Endodermal cell (in vitro differentiated cells): ENCODE measurements at regions not wholly inside any gene's neighbourhood (a gene's known extent, or its start where the extent isn't known, plus 50 kb on each side); places are given as distances from the start of the nearest gene placed in this dataset.

ENCODE experiments used
- DNase-seq: peaks from one replicate; pipeline ENCODE4 v3.0.0-alpha.2; 2017
- H3K27ac ChIP-seq: 2 replicates; pipeline ENCODE4 v1.5.1; 2013; ENCODE audit warnings: mild to moderate bottlenecking, low read depth, low read length, moderate library complexity
- H3K27me3 ChIP-seq: 2 replicates; pipeline ENCODE4 v1.6.1; 2013; ENCODE audit warnings: mild to moderate bottlenecking, low read length, moderate library complexity; ENCODE audit not compliant: insufficient read depth, control insufficient read depth, poor library complexity, severe bottlenecking
- H3K36me3 ChIP-seq: 2 replicates; pipeline ENCODE4 v1.7.0; 2013; ENCODE audit warnings: mild to moderate bottlenecking, low read length, moderate library complexity; ENCODE audit not compliant: control insufficient read depth, insufficient read depth
- H3K4me1 ChIP-seq: one replicate; pipeline ENCODE4 v1.7.0; 2013; ENCODE audit warnings: low read length; ENCODE audit not compliant: control insufficient read depth, insufficient read depth
- H3K4me3 ChIP-seq: 2 replicates; pipeline ENCODE4 v1.5.1; 2013; ENCODE audit warnings: mild to moderate bottlenecking, low read length, moderate library complexity
- H3K9ac ChIP-seq: 2 replicates; pipeline ENCODE4 v1.6.1; 2013; ENCODE audit warnings: mild to moderate bottlenecking, low read length, moderate library complexity; ENCODE audit not compliant: poor library complexity, severe bottlenecking; ENCODE audit errors: extremely low read depth
- H3K9me3 ChIP-seq: 2 replicates; pipeline ENCODE4 v1.6.1; 2013; ENCODE audit warnings: mild to moderate bottlenecking, low read length, moderate library complexity; ENCODE audit not compliant: control insufficient read depth
- H3K27ac Mint-ChIP-seq: 2 replicates; pipeline ENCODE4 v1.8.0; 2020; ENCODE audit warnings: mixed read lengths
- H3K27me3 Mint-ChIP-seq: 2 replicates; pipeline ENCODE4 v1.8.0; 2021; ENCODE audit warnings: mild to moderate bottlenecking, mixed read lengths; ENCODE audit not compliant: insufficient read depth
- H3K36me3 Mint-ChIP-seq: 2 replicates; pipeline ENCODE4 v1.8.0; 2020; ENCODE audit warnings: low read depth, mixed read lengths
- H3K4me1 Mint-ChIP-seq: 2 replicates; pipeline ENCODE4 v1.8.0; 2020; ENCODE audit warnings: mixed read lengths
- H3K4me3 Mint-ChIP-seq: 2 replicates; pipeline ENCODE4 v1.8.0; 2020; ENCODE audit warnings: mild to moderate bottlenecking, moderate library complexity, mixed read lengths
- H3K9me3 Mint-ChIP-seq: 2 replicates; pipeline ENCODE4 v1.8.0; 2020; ENCODE audit warnings: mild to moderate bottlenecking, mixed read lengths
- WGBS, 2 experiments: methylation state at CpG; one replicate each; pipeline versions ENCODE4 v1.1.5 to v1.1.7; 2013; ENCODE audit warnings: missing lambda C conversion rate in 2 of 2, mixed read lengths in 1 of 2; ENCODE audit not compliant: insufficient coverage in 1 of 2, insufficient read length in 1 of 2; 5-methylcytosine and 5-hydroxymethylcytosine counted together
- TF ChIP-seq, protein P1 (sequence below): fragments of 200-600 bp; sonication (generic); conservative IDR thresholded peaks from 2 replicates; pipeline ENCODE4 v1.5.0; 2021; ENCODE audit warnings: antibody characterized with exemption, mild to moderate bottlenecking

DNA sequence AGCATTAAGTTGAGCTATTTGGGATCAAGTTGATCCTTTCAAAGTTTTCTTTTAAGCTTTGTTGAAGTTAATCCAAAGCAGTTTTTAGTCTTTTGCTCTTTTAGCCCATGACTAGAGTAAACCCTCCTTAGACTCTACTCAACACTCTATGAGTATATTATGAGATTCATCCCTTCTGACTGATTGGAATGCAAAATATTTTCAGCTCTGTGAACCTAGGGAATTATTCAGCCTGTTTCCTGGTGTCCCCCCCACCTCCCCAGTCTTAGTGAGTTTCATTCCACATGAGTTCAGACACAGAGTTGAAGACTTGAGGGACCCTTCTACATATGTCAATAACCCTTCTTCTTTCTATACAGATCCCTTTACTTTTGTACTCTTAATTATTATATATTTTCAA lies 413.7 kb downstream of the RFPL4B start:
- no peaks in the 10 kb centered on the region for H3K9me3 Mint-ChIP-seq
- no peak for DNase-seq
- H3K27ac Mint-ChIP-seq, result no peak overlapping the region
- no peaks in the 10 kb centered on the region for H3K27me3 Mint-ChIP-seq
- H3K36me3 ChIP-seq, result no peaks in the 10 kb centered on the region
- H3K27me3 ChIP-seq, result no peaks in the 10 kb centered on the region
- peaks cover 4% of the 10 kb centered on the region for H3K4me1 ChIP-seq
- H3K4me3 Mint-ChIP-seq, result no peak overlapping the region
- no peak overlapping the region for H3K9ac ChIP-seq
- H3K27ac ChIP-seq, result no peak overlapping the region
- H3K36me3 Mint-ChIP-seq, result no peaks in the 10 kb centered on the region
- TF ChIP-seq, protein P1, sequence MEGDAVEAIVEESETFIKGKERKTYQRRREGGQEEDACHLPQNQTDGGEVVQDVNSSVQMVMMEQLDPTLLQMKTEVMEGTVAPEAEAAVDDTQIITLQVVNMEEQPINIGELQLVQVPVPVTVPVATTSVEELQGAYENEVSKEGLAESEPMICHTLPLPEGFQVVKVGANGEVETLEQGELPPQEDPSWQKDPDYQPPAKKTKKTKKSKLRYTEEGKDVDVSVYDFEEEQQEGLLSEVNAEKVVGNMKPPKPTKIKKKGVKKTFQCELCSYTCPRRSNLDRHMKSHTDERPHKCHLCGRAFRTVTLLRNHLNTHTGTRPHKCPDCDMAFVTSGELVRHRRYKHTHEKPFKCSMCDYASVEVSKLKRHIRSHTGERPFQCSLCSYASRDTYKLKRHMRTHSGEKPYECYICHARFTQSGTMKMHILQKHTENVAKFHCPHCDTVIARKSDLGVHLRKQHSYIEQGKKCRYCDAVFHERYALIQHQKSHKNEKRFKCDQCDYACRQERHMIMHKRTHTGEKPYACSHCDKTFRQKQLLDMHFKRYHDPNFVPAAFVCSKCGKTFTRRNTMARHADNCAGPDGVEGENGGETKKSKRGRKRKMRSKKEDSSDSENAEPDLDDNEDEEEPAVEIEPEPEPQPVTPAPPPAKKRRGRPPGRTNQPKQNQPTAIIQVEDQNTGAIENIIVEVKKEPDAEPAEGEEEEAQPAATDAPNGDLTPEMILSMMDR, result no peak
- H3K4me1 Mint-ChIP-seq, result peaks cover 6% of the 10 kb centered on the region
- no peak overlapping the region for H3K4me3 ChIP-seq
- H3K9me3 ChIP-seq, result no peaks in the 10 kb centered on the region

DNA sequence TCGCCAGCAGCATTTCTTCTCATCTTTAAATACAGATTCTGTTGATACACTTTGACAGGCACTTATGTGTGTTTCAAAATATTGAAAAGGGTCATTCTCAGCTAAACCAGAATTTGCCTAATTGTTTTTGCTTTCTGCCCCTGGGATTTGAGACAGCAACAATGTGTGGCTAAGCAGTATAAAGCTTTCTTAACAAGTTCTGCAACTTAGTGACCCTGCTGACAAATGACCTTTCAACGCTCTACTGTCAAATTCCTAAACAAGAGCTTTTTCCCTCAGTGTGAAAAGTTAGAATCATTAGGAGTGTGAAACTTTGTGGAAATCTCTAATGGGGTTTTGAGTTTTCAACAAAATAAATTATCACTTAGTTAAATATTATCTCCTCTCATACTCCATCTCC lies 414.6 kb downstream of the RFPL4B start:
- no peak overlapping the region for H3K27ac Mint-ChIP-seq
- H3K4me1 ChIP-seq, result peaks cover 4% of the 10 kb centered on the region
- no peak overlapping the region for H3K4me3 Mint-ChIP-seq
- H3K27me3 Mint-ChIP-seq, result no peaks in the 10 kb centered on the region
- WGBS, 2 experiments, result 60 to 77% methylated on average over 1 to 2 of the region's 2 CpGs
- TF ChIP-seq, protein P1, result no peak
- H3K27ac ChIP-seq, result no peak overlapping the region
- no peaks in the 10 kb centered on the region for H3K9me3 ChIP-seq
- peaks cover 4% of the 10 kb centered on the region for H3K9me3 Mint-ChIP-seq
- H3K4me3 ChIP-seq, result no peak overlapping the region
- no peak for DNase-seq
- H3K4me1 Mint-ChIP-seq, result peaks cover 6% of the 10 kb centered on the region
- no peaks in the 10 kb centered on the region for H3K36me3 ChIP-seq
- H3K36me3 Mint-ChIP-seq, result no peaks in the 10 kb centered on the region
- no peaks in the 10 kb centered on the region for H3K27me3 ChIP-seq
- H3K9ac ChIP-seq, result no peak overlapping the region

GRCh38 chr6:112764377-112764776 lies 417.2 kb downstream of the RFPL4B start:
- Mint-ChIP-seq H3K4me3 (no peak overlapping the region), H3K4me1 (peaks cover 6% of the 10 kb centered on the region), H3K9me3 (peaks cover 20% of the 10 kb centered on the region), H3K36me3 (no peaks in the 10 kb centered on the region), H3K27ac (no peak overlapping the region), H3K27me3 (no peaks in the 10 kb centered on the region)
- no peaks in the 10 kb centered on the region for H3K27me3 ChIP-seq
- H3K9ac ChIP-seq, result no peak overlapping the region
- WGBS, 2 experiments, result 90 to 100% methylated on average over 1 to 2 of the region's 2 CpGs
- H3K4me1 ChIP-seq, result peaks cover 4% of the 10 kb centered on the region
- no peaks in the 10 kb centered on the region for H3K36me3 ChIP-seq
- H3K27ac ChIP-seq, result no peak overlapping the region
- TF ChIP-seq, protein P1, result no peak
- no peaks in the 10 kb centered on the region for H3K9me3 ChIP-seq
- H3K4me3 ChIP-seq, result no peak overlapping the region
- no peak for DNase-seq
